Smooth muscle cell (in vitro differentiated cells): ENCODE measurements at regions not wholly inside any gene's neighbourhood (a gene's known extent, or its start where the extent isn't known, plus 50 kb on each side); places are given as distances from the start of the nearest gene placed in this dataset.

Experiments
- DNase-seq: peaks from one replicate; lab custom pipeline; 2025; ENCODE audit not compliant: unreplicated experiment; lab: John Stamatoyannopoulos, UW
- H2AFZ ChIP-seq: fragments of 200-600 bp; sonication (generic); 2 replicates; pipeline ENCODE4 v1.6.0; 2016; ENCODE audit warnings: antibody characterized with exemption, low read depth, mild to moderate bottlenecking
- H3F3A ChIP-seq: fragments of 200-600 bp; sonication (generic); 2 replicates; pipeline ENCODE4 v1.6.0; 2017; ENCODE audit warnings: antibody characterized with exemption, low read depth
- H3K27ac ChIP-seq: fragments of 200-600 bp; sonication (generic); 2 replicates; pipeline ENCODE4 v1.5.1; 2016; ENCODE audit warnings: low read depth, mild to moderate bottlenecking
- H3K27me3 ChIP-seq: fragments of 200-600 bp; sonication (generic); 2 replicates; pipeline ENCODE4 v1.6.1; 2016; ENCODE audit warnings: low read depth, mild to moderate bottlenecking
- H3K36me3 ChIP-seq: fragments of 200-600 bp; sonication (generic); 2 replicates; pipeline ENCODE4 v1.5.1; 2016; ENCODE audit warnings: low read depth
- H3K4me1 ChIP-seq: fragments of 200-600 bp; sonication (generic); 2 replicates; pipeline ENCODE4 v1.5.1; 2016; ENCODE audit warnings: low read depth
- H3K4me2 ChIP-seq: fragments of 200-600 bp; sonication (generic); 2 replicates; pipeline ENCODE4 v1.6.0; 2016; ENCODE audit warnings: mild to moderate bottlenecking
- H3K4me3 ChIP-seq: fragments of 200-600 bp; sonication (generic); 2 replicates; pipeline ENCODE4 v1.5.1; 2016; ENCODE audit warnings: mild to moderate bottlenecking
- H3K79me2 ChIP-seq: fragments of 200-600 bp; sonication (generic); 2 replicates; pipeline ENCODE4 v1.6.0; 2016; ENCODE audit warnings: low read depth, mild to moderate bottlenecking
- H3K9ac ChIP-seq: fragments of 200-600 bp; sonication (generic); 2 replicates; pipeline ENCODE4 v1.6.0; 2016; ENCODE audit warnings: low read depth
- H3K9me3 ChIP-seq: fragments of 200-600 bp; sonication (generic); replicated peaks from 2 replicates; pipeline ENCODE4 v1.5.1; 2016; ENCODE audit warnings: low read depth
- H4K20me1 ChIP-seq: fragments of 200-600 bp; sonication (generic); 2 replicates; pipeline ENCODE4 v1.6.0; 2016; ENCODE audit warnings: low read depth
- WGBS: methylation state at CpG from one replicate; pipeline ENCODE4 v1.1.7; 2016; ENCODE audit warnings: low lambda C conversion rate; 5-methylcytosine and 5-hydroxymethylcytosine counted together
- TF ChIP-seq, protein P1 (sequence below): fragments of 200-600 bp; sonication (generic); IDR thresholded peaks from 2 replicates; pipeline ENCODE4 v1.5.1; 2017; ENCODE audit warnings: borderline replicate concordance, mild to moderate bottlenecking, antibody characterized with exemption; ENCODE audit not compliant: insufficient read depth, poor library complexity, severe bottlenecking

DNA sequence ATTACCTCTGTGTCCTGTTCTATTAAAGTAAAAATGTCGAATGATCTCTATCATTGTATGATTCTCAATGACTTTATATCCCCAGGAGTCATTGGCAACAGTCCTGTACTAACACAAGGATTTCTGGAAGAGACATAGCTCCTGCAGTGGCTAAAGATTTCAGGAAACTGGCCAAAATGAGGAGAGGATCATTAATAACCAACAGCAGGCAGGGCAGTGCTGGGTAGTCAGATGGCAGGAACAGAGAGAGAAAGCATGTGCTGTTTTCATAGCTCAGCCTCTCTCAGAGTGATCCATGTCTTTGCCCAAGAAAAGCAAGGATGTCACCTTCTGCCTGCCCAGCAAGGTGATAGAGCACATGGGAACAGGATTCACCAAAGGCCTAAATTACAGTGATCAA is 604.7 kb upstream of the PLXNA2 start:
- Histone ChIP-seq H3K4me3 (no peak overlapping the region), H4K20me1 (no peaks in the 10 kb centered on the region), H3K4me1 (no peaks in the 10 kb centered on the region), H3F3A (no peaks in the 10 kb centered on the region), H3K4me2 (no peak overlapping the region), H3K27me3 (no peaks in the 10 kb centered on the region), H3K27ac (no peak overlapping the region), H3K79me2 (no peaks in the 10 kb centered on the region), H3K36me3 (no peaks in the 10 kb centered on the region), H3K9me3 (no peaks in the 10 kb centered on the region), H2AFZ (no peak overlapping the region), H3K9ac (no peak overlapping the region)
- TF ChIP-seq, protein P1, sequence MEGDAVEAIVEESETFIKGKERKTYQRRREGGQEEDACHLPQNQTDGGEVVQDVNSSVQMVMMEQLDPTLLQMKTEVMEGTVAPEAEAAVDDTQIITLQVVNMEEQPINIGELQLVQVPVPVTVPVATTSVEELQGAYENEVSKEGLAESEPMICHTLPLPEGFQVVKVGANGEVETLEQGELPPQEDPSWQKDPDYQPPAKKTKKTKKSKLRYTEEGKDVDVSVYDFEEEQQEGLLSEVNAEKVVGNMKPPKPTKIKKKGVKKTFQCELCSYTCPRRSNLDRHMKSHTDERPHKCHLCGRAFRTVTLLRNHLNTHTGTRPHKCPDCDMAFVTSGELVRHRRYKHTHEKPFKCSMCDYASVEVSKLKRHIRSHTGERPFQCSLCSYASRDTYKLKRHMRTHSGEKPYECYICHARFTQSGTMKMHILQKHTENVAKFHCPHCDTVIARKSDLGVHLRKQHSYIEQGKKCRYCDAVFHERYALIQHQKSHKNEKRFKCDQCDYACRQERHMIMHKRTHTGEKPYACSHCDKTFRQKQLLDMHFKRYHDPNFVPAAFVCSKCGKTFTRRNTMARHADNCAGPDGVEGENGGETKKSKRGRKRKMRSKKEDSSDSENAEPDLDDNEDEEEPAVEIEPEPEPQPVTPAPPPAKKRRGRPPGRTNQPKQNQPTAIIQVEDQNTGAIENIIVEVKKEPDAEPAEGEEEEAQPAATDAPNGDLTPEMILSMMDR = no peak
- WGBS = 94% methylated on average over 1 of the region's 1 CpG
- DNase-seq = no peak

DNA sequence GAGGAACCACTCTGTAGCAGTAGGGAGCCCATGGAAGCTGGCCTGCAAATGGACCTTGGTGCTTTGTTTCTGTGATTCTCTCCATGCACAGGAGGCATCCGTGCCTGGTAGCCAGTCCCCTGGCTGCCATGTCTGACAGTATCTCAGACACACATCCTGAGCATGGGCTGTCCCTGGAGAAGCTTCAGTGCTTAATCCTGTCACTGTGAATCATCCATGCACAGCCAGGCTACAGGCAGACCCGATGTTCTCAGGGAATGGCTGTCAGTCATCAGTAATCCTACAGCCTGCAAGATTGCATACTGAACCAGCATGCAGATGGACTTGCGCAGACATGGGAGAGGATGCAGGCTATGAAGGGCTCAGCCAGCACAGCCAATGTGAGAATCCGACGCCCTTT is 606.3 kb upstream of the PLXNA2 start:
- no peaks in the 10 kb centered on the region for H3K27me3 ChIP-seq
- no peak for DNase-seq
- H3K36me3 ChIP-seq = no peaks in the 10 kb centered on the region
- no peak overlapping the region for H3K9ac ChIP-seq
- H3K79me2 ChIP-seq = no peaks in the 10 kb centered on the region
- H3K4me3 ChIP-seq = no peak overlapping the region
- H3K27ac ChIP-seq = no peak overlapping the region
- H2AFZ ChIP-seq = no peak overlapping the region
- H3K9me3 ChIP-seq = no peaks in the 10 kb centered on the region
- 72% methylated on average over 5 of the region's 5 CpGs for WGBS
- H3F3A ChIP-seq = no peaks in the 10 kb centered on the region
- H3K4me1 ChIP-seq = no peaks in the 10 kb centered on the region
- TF ChIP-seq, protein P1 = no peak
- no peaks in the 10 kb centered on the region for H4K20me1 ChIP-seq
- no peak overlapping the region for H3K4me2 ChIP-seq

DNA sequence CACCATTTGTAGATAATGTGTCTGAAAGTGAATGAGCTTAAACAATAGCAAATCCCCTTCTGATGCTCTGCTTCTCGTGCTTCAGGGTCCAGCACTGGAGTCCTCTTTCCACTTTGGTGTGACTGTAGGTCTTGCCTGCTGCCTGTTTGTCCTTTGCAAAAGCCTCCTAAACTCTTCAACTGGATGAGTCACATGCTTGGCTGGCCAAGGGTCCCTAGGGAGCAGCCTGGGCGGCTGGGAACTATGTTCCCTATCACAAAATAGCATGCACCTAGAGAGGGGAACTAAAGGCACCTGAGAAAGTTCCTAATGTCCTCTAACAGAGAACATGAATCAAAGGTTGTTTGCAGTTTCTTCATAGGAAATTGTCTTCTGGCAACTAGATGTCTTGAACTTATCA is 607.2 kb upstream of the PLXNA2 start:
- no peak overlapping the region for H3K27ac ChIP-seq
- H2AFZ ChIP-seq = no peak overlapping the region
- WGBS = 83% methylated on average over 2 of the region's 2 CpGs
- TF ChIP-seq, protein P1 = no peak
- H3K4me2 ChIP-seq = no peak overlapping the region
- H3K4me1 ChIP-seq = no peaks in the 10 kb centered on the region
- H3K36me3 ChIP-seq = no peaks in the 10 kb centered on the region
- H4K20me1 ChIP-seq = no peaks in the 10 kb centered on the region
- H3K9me3 ChIP-seq = no peaks in the 10 kb centered on the region
- H3K79me2 ChIP-seq = no peaks in the 10 kb centered on the region
- no peaks in the 10 kb centered on the region for H3K27me3 ChIP-seq
- H3K9ac ChIP-seq = no peak overlapping the region
- H3F3A ChIP-seq = no peaks in the 10 kb centered on the region
- DNase-seq = no peak
- H3K4me3 ChIP-seq = no peak overlapping the region

DNA sequence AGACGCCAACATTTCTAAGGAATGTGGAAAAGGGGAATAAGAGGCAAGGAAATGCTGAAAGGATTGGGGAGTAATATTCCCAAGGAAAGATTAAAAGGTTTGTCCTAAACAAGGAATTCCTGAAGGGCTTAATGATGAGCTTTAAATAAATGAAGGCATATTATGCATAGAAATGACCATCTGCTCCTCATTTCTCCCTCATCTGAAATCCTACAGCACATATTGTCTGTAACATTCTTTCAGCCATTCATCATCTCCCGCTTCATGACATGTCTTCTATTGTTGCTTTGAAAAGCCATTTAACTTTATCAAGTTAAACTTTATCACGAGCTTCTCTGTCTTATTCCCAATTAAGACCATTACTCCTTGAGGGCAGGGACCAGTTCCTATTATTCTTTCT is 608.7 kb upstream of the PLXNA2 start:
- Histone ChIP-seq H3K4me1 (no peaks in the 10 kb centered on the region), H3K79me2 (no peaks in the 10 kb centered on the region), H2AFZ (no peak overlapping the region), H3K9me3 (no peaks in the 10 kb centered on the region), H3F3A (no peaks in the 10 kb centered on the region), H3K27me3 (no peaks in the 10 kb centered on the region), H3K36me3 (no peaks in the 10 kb centered on the region), H3K27ac (no peak overlapping the region), H3K4me3 (no peak overlapping the region), H3K9ac (no peak overlapping the region), H3K4me2 (no peak overlapping the region), H4K20me1 (no peaks in the 10 kb centered on the region)
- TF ChIP-seq, protein P1 = no peak
- DNase-seq = no peak
- WGBS = 89% methylated on average over 3 of the region's 3 CpGs
